Smooth muscle cell of the brain vasculature (primary cell): ENCODE measurements at regions not wholly inside any gene's neighbourhood (a gene's known extent, or its start where the extent isn't known, plus 50 kb on each side); places are given as distances from the start of the nearest gene placed in this dataset.
"Not testable (repeated sequence)": the region's sequence is repeated elsewhere in the genome, so short reads cannot be mapped to it uniquely, and the experiment has no call there.

Experiments used
- DNase-seq: peaks from one replicate; pipeline ENCODE4 v3.0.0-alpha.2; 2012; ENCODE audit warnings: low read depth, low spot score

DNA sequence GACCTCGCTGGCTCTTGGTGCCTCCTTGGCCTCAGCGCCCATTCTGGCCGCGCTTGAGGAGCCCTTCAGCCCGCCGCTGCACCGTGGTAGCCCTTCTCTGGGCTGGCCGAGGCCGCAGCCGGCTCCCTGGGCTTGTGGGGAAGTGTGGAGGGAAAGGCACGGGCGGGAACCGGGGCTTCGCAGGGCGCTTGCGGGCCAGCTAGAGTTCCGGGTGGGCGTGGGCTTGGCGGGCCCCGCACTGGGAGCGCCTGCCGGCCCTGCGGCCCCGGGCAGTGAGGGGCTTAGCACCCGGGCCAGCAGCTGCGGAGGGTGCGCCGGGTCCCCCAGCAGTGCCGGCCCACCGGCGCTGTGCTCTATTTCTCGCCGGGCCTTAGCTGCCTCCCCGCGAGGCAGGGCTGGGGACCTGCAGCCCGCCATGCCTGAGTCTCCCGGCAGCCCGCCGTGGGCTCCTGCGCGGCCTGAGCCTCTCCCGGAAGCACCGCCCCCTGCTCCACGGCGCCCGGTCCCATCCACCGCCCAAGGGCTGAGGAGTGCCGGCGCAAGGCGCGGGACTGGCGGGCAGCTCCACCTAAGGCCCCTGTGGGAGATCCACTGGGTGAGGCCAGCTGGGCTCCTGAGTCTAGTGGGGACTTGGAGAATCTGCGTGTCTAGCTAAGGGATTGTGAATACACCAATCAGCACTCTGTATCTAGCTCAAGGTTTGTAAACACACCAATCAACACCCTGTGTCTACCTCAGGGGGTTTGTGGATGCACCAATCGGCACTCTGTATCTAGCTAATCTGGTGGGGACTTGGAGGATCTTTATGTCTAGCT is 141.1 kb downstream of the SLCO4C1 start:
- DNase-seq, result not testable (repeated sequence)

DNA sequence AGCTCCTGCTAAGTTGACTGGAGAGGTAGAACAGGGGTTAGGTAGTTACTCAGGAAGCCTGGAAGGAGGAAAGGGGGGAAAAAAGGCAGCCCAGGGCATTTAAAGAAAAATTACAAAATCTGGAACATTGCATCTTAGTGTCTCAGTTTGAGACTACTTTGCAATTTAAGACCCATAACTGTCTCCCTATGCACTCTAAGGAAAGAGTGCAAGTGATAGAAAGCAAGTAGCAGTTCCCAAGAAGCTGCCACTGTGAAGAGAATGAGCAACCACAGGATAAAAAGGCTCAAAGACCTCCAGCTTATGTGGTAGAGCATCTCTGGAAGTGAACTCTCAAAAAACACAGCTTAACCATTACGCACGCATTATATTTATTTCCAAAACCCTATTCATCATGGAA is 141.8 kb downstream of the SLCO4C1 start:
- no peak for DNase-seq

DNA sequence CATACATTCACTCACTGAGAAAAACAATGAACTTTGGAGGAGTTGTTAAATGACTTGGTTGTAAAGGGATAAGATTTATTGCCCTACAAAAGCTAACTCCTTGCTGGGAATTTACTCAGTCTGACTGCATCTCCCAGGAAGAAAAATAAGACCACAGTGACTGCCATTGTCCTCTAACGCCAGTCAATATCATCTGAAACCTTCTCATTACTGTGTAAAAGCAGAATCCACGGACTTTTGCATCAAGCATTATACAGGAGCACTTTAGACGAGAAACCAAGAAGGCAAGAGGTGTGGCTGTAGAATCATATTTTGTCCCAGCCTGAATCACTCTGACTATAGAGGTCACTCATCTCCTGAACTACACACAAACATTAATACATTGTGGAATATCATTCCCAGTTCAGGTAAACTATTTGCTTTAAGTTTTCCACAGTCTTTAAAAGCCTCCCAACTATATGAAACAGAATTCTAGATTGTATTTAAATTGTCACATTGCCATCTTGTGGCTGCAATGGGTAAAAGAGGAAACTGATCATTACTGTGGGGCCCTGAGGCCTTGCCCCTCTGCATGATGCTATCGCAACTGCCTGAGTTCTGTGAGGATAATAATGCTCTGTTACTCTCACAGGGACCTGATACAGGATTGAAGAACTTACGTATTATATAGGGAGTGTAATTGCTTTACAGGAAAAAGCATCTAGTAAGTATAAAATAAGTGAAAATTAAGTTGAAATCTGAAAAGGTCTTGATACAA is 142.9 kb downstream of the SLCO4C1 start:
- DNase-seq, result no peak

DNA sequence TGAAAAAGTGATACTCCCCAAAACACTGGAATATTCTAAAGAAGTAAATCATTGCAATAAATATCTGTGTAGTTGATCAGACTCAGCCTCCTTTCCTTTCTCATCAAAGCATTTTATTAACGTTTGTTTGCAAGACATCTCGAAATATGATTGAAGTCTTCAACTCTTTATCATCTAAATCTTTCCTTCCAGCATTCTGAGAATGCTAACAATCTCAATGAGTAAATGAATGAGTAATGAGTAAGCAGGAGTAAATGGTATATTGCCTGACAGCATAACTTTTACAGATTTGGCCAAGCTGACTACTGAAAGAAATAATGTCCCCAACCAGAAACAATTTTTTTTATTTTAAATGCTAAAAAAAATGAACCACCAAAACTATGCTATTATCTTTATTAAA is 157.1 kb downstream of the SLCO4C1 start:
- DNase-seq, result no peak

DNA sequence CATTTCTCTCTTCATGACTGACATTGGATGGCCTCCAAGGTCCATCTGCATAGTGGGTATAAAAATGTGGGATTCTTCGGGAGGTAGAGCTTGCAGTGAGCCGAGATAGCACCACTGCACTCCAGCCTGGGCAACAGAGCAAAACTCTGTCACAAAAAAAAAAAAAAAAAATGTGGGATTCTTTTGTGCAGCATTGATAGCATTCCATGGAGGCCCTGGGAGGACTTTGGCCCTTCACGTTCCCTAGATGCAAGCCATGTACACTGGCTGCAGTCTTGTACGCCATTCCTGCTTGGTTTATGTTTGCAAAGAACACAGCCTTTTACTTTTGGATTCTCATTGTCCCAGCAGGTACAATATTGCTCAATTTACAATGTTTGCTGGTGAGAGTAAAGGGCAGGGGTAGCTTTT is 157.8 kb downstream of the SLCO4C1 start:
- DNase-seq, result no peak

DNA sequence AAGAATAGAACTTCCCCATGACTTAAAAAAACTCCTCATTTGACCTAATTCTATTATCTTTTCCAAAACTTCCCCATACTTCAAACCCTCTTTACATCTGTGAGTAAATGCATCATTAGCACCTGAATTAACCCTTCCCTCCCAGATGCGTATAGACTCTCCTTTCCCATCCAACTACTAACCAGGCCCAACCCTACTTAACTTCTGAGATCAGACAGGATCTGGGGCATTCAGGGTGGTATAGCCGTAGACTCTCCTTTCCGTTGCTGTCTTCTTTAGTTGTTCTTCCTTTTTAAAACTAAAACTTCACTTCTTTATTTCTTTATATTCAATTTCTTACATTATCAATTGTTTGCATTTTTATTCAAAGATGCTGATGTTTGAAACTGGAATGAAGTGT is 165.2 kb downstream of the SLCO4C1 start:
- DNase-seq, result no peak

DNA sequence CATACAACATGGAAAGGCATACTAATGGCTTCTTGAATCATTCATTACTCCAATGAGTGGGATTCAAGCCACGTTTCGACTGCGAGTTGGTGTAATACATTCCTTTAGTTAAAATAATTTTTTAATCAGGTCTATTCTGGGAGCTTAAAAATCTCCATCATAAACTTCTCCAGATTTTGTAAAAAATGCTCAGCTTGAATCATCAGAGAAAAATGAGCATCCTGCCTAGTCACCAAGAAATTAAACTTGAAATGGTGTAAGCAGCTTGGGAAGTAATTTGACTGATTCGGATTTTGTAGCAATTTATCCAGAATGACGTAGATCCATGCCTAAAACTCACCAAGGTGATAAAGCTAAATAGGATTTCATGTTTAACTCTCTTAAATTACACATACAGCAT is 165.7 kb downstream of the SLCO4C1 start:
- DNase-seq, result no peak

DNA sequence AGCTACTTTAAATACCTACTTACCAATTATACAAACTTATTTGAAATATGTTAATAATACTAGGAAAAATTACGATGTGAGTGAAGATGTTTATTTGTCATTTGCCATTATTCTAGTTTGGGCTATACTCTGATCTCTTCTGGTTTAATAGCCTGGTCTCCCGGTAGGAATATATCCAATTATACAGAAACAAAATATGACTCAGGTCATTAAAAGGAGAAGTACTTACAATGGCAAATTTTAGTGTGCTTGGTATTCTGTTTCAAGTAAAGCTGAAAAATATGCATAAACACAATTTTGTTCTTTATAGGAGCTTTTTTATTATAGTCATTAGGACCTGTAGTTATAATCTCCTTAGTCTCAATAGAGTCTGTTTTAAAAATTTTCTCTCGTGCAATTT is 176.8 kb downstream of the SLCO4C1 start:
- no peak for DNase-seq

DNA sequence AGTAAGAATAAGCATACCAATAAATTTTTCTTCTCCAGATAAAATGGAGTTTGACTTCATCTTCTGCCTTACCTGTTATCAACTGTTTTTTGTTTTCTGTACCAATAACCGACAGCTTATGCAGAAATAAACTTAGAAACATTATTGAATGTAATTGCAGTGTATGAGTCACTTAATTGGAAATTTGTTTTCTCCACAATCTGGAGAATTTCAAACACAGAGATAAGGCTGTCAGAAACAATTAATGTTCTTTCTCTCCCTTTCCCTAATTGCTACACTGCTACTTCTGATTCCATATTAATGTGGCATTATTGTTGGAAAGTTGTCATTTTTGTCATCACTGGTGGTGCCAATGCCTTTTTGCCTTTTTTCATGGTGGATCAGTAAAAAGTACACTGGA is 180.3 kb downstream of the SLCO4C1 start:
- no peak for DNase-seq

DNA sequence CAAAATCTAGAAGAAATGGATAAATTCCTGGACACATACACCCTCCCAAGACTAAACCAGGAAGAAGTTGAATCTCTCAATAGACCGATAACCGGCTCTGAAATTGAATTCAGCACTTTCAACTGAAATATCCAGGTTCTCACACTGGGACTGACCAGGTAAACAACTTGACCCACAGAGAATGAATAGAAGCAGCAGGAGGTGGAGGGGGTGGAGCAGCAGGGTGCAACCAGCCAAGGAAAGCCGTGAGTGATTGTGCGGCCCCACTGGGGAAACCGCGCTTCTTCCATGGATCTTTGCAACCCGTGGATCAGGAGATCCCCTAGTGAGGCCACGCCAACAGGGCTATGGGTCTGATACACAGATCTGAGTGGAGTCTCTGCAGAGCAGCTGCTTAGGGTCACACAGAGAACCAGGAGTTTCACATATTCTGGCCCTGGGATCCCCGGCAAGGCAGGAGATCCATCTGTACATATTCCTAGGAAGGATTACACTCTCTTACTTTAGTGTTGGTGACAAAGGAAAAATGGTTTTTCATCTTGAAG is 181.5 kb downstream of the SLCO4C1 start:
- DNase-seq, result no peak

DNA sequence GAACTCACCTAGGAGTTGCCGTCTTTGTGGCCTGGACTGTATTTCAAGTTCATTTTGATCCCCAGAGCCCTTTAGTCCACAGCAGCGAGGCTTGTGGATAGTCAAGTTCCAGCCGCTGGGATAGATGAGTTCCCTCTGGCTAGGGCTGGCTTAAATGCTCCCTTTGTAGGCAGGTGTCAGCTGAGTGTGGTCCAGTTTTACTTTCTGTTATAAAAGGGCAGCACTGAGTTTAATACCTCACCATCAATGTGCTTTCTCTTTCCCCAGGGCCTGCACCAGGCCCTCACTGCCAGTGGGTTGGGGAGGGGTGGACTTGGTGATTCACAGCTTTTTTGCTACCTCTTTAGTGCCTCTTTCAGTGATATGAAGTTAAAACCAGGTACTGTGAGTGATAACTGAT is 188.2 kb downstream of the SLCO4C1 start:
- DNase-seq, result no peak

DNA sequence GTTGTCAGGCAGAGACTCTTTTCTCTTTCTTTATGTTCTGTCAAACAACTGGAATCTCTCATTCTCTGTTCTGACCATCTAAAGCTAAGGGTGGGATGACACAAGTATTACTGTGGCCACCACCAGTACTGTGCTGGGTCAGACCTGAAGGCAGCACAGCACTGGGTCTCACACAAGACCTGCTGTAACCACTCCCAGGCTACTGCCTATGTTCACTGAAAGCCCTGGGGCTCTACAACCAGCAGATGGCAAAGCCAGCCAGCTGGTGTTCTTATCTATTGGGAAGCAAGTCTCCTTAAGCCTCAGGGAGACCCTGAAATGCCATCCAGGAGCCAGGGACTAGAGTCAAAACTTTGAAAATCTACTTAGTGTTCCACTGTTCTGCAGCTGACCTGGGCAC is 189.5 kb downstream of the SLCO4C1 start:
- DNase-seq, result no peak

DNA sequence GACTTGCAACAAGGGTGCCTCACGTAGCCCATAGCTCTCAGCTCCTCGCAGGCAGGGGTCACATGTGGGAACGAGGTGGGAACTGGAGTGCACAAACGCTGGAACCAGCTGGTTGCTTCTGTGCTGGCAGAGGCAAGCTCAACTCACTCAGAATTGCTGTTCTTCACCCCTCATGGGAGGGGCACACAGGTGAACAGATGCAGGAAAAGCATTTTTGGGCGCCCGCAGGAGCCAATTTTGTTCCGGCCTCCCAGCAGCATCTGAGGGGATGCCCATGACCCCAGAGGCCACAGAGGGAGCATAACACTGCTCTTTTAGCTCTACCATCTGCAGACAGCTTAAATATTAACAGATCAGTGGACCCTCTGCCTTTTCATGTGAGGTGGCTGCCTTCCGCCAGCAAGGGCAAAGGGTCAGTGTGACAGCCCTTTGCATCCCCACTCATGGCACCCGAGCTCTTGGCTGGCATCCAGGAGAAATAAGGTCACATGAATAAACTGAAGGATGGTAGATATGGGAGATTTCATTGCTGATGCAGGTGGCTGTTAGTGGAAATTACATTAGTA is 196.2 kb downstream of the SLCO4C1 start:
- DNase-seq, result no peak

DNA sequence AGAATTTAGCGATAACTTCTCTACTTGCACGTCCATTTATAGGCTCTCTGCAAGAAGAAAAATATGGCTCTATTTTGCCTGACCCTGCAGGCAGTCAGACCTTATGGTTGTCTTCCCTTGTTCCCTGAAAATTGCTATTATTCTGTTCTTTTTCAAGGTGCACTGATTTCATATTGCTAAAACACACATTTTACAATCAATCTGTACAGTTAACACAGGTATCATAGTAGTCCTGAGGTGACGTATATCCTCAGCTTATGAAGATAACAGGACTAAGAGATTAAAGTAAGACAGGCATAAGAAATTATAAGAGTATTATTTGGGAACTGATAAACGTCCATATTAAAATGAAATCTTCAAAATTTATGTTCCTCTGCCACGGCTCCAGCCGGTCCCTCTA is 197.0 kb downstream of the SLCO4C1 start:
- DNase-seq, result not testable (repeated sequence)

DNA sequence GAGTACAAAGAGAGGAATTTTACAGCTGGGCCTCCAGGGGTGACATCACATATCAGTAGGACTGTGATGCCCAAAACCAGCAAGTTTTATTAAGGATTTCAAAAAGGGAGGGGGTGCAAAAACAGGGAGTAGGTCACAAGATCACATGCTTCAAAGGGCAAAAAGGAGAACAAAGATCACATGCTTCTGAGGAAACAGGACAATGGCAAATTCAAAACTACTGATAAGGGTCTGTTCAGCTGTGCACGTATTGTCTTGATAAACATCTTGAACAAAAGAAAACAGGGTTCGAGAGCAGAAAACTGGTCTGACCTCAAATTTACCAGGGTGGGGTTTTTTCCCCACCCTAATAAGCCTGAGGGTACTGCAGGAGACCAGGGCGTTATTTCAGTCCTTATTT is 197.5 kb downstream of the SLCO4C1 start:
- DNase-seq, result not testable (repeated sequence)

DNA sequence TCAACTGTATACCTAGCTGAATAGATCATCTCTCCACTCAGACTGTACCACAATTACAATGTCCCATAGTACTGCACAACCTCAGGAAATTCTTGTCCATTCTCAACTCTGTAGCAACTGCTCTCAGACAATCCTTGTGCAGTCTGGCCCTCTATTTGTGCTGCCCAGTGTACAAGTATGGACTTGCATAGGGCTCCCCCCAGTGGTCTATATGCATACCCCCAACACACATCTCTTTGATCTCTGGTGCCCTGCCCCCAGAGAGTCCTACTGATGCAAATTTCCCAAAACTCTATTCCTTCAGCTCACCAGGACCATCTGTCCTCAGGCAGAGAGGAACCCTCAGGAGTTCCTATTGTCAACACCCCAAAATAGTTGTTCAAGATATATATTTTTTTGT is 205.3 kb downstream of the SLCO4C1 start:
- DNase-seq, result no peak

DNA sequence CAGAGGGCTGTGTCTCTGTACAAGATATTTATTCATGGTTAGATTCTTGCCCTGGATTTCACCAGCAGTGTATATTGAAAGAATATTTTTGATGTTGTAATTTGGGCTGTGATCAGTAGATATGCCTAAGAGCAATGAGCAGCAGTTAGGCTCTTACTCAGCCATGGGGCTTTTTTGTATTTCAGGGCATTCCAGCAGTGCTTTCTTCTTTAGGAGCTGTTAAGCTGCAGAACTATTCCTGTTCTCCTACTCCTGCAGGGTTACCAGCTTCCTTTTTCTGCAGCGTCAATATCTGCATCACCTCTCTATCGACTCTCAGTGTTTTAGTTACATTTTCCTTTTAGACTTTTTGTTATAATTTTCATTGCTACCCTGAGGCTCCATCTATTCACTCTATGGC is 206.2 kb downstream of the SLCO4C1 start:
- DNase-seq, result no peak

DNA sequence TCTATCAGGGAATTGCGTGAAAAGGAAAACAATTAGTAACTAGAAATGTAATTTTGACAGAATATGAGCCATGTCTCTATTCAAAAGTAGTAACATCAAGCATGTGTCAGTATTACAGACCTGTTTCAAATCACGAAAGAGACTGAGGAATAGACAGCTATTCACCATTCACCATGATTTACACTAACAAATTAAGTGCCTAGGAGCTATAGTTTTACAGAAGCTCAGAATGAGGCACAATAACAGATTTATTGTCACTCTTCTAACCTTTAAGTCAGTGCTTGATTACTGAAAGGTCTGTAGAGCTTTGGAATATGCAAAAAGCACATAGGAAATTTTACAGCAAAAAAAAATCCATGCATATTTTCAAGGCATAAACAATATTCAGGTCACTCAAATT is 208.2 kb downstream of the SLCO4C1 start:
- no peak for DNase-seq

DNA sequence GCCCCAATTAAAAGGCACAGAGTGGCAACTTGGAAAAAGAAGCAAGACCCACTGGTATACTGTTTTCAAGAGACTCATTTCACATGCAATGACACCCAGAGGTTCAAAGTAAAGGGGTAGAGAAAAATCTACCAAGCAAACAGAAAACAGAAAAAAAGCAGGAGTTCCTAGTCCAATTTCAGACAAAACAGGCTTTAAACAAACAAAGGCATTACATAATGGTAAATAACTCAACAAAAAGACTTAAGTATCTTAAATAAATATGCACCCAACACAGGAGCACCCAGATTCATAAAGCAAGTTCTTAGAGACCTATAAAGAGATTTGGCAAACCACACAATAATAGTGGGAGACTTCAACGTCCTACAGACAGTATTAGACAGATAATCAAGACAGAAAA is 215.8 kb downstream of the SLCO4C1 start:
- no peak for DNase-seq

DNA sequence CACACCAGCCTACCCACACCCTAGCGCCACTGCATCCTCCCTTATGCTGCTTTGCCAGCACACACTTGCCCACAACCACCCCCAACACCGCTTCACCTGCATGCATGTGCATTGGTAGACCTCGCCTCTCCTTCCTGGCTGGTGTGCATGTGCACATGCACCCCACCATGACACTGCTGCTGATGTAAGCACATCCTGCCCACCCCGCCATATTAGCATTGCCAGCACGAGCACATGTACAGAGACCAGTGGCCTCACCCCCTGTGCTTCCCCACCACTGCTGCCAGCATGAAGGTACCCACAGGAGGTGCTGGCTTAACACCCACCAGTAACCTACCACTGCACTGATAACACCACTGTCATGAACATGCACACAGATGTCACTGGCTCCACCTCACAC is 218.2 kb downstream of the SLCO4C1 start:
- DNase-seq, result no peak

DNA sequence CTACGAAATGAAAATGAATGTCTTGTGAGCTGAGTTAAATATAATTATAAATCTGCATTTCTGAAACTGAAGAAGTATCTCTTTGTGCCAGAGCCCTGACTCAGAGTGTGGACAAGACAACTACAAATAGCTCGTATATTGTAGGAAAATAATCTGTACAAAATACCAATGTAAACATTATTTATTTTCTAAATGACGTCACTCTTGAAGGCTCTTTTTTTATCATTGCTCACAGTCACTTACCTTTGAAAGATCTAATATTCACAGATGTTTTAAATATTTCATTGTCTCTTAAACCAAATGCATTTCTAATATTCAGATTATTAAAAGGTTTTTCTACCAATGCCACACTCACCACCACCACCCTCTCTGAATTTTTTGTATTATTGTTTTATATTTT is 226.1 kb downstream of the SLCO4C1 start:
- no peak for DNase-seq

DNA sequence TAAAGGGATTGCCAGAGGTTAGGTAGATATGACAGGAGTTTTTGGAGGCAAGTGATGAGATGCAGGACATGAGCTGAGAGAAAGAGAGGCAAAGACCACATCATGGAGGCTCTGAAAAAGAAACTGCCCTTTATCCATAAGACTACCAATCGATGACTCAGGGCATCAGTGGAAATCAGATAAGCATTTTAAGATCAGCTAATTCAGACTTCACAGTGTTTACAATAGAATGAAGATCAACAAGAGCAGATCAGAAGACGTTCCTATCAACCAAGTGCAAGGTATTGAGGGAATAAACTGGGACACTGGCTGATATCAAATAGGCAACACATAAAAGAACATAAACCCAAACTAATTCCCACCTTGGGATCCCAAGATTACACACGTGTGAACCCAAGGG is 227.2 kb downstream of the SLCO4C1 start:
- no peak for DNase-seq

DNA sequence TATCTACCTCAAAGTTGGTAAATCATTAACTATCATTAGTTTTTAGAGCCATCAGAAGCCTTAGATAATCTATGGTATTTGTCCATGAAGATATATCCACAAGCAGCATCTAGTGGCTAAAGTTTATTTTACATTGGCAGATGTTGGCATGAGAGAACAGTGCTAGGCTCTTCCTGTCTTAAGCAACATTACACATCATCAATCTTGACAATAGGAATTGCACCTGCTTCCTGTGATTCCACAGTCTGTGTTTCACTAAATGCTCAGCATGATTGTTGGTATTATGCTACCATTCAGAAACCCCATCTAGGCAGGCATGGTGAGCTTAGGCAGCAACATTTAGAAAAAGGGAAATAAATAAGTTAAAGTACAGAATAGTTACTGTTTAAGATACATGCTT is 246.6 kb downstream of the SLCO4C1 start:
- no peak for DNase-seq
